Stimulated activated naive CD8-positive, alpha-beta T cell treated with anti-CD3 and anti-CD28 coated beads, Interleukin-15, amount 100 ng/mL, for 72 hours (primary cell): ENCODE measurements at regions not wholly inside any gene's neighbourhood (a gene's known extent, or its start where the extent isn't known, plus 50 kb on each side); places are given as distances from the start of the nearest gene placed in this dataset.
"Not testable (repeated sequence)": the region's sequence is repeated elsewhere in the genome, so short reads cannot be mapped to it uniquely, and the experiment has no call there.

ENCODE experiments used
- ATAC-seq: fragments of 150-1000 bp; cut with Tn5 transposase; 2 replicates; pipeline ENCODE4 v1.10.0; 2021; ENCODE audit warnings: mild to moderate bottlenecking, moderate library complexity
- DNase-seq, 2 donors: peaks; one replicate each; pipeline ENCODE4 v3.0.0; 2021 to 2022
- H3K27ac Mint-ChIP-seq, 2 donors: one replicate each; pipeline ENCODE4 v1.8.0; 2022; ENCODE audit warnings: mild to moderate bottlenecking in 2 of 2, mixed read lengths in 2 of 2, moderate library complexity in 2 of 2
- H3K27me3 Mint-ChIP-seq: one replicate; pipeline ENCODE4 v1.8.0; 2022; ENCODE audit warnings: mixed read lengths
- H3K4me1 Mint-ChIP-seq: one replicate; pipeline ENCODE4 v1.8.0; 2022; ENCODE audit warnings: mild to moderate bottlenecking, mixed read lengths
- H3K4me3 Mint-ChIP-seq, 2 donors: one replicate each; pipeline ENCODE4 v1.8.0; 2022; ENCODE audit warnings: mild to moderate bottlenecking in 2 of 2, mixed read lengths in 2 of 2, moderate library complexity in 1 of 2
- H3K9me3 Mint-ChIP-seq, 2 donors: one replicate each; pipeline ENCODE4 v1.8.0; 2022; ENCODE audit warnings: mixed read lengths in 2 of 2

GRCh38 chr3:109939817-109940216, 602.5 kb upstream of the DPPA4 start:
- H3K4me1 Mint-ChIP-seq = no peaks in the 10 kb centered on the region
- no peak overlapping the region for H3K4me3 Mint-ChIP-seq
- no peaks in the 10 kb centered on the region for H3K27me3 Mint-ChIP-seq
- DNase-seq (no peak), ATAC-seq (no peak)
- H3K9me3 Mint-ChIP-seq = no peaks in the 10 kb centered on the region
- no peak overlapping the region for H3K27ac Mint-ChIP-seq

DNA sequence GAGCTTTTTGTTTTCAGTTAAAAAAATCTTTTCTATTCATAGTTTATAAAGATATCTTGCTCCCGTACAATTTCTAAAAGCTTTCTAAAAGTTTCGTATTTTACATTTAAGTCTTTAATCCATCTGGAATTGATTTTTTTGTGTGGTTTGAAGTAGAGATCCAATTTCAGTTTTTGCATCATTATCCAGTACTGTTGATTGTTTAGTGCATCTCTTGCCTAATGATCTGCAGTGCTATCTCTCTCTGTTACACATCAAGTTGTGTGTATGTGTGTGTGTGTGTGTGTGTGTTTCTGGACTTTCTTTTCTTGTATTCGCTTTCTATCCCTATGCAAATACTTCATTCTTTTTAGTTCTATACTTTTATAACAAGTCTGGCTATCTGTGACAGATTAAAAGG, 605.8 kb upstream of the DPPA4 start:
- H3K27me3 Mint-ChIP-seq = no peaks in the 10 kb centered on the region
- no peaks in the 10 kb centered on the region for H3K4me1 Mint-ChIP-seq
- no peak overlapping the region for H3K27ac Mint-ChIP-seq
- no peaks in the 10 kb centered on the region for H3K9me3 Mint-ChIP-seq
- no peak for ATAC-seq
- DNase-seq = no peak
- H3K4me3 Mint-ChIP-seq = no peak overlapping the region

DNA sequence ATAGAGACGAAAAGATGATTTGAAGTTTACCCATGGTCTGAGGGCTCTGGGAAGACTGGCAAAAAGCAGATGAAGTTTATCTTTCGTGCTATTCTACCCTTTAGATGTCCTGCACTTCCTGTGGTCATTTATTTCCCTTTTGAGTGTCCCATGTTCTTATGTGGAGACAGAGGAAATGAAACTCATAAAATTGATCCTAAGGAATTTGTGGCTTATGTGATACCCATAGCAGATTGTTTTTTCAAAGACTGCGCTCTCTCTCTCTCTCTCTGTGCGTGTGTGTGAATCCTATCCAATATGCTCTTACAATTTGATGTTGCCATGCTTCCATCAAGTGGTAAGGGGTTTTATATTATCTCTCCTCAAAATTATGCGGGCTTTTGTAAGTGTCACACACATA, 607.5 kb upstream of the DPPA4 start:
- ATAC-seq = no peak
- DNase-seq = no peak
- no peaks in the 10 kb centered on the region for H3K4me1 Mint-ChIP-seq
- no peaks in the 10 kb centered on the region for H3K27me3 Mint-ChIP-seq
- no peak overlapping the region for H3K4me3 Mint-ChIP-seq
- no peaks in the 10 kb centered on the region for H3K9me3 Mint-ChIP-seq
- H3K27ac Mint-ChIP-seq = no peak overlapping the region

GRCh38 chr3:109952924-109953323, 615.6 kb upstream of the DPPA4 start:
- Mint-ChIP-seq H3K4me3 (no peak overlapping the region), H3K27ac (no peak overlapping the region), H3K9me3 (no peaks in the 10 kb centered on the region), H3K27me3 (no peaks in the 10 kb centered on the region), H3K4me1 (no peaks in the 10 kb centered on the region)
- DNase-seq (no peak), ATAC-seq (no peak)

GRCh38 chr3:109963831-109964230, 626.5 kb upstream of the DPPA4 start:
- no peak overlapping the region for H3K27ac Mint-ChIP-seq
- no peaks in the 10 kb centered on the region for H3K27me3 Mint-ChIP-seq
- H3K4me1 Mint-ChIP-seq = no peaks in the 10 kb centered on the region
- H3K9me3 Mint-ChIP-seq = no peaks in the 10 kb centered on the region
- ATAC-seq (no peak), DNase-seq (no peak)
- H3K4me3 Mint-ChIP-seq = no peak overlapping the region

DNA sequence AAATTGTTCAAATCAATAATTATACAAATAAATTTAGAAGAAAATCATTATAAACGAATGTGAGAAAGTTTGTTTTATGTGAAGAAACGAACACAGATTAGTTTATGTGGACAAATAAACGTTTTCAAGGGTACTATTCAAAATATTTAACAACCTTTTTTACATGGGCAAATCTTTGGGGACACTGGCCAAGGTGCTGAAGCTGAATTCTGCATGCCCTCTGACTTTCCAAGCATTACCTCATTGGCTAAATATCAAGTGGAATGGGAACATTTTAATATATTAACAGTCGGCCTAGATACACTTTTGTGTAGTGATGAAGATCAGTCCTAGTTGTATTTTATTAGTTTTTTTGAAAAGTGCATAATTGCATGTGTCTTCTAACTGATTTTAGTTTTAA, 636.4 kb upstream of the DPPA4 start:
- ATAC-seq (no peak), DNase-seq (no peak)
- no peaks in the 10 kb centered on the region for H3K4me1 Mint-ChIP-seq
- H3K4me3 Mint-ChIP-seq = no peak overlapping the region
- H3K9me3 Mint-ChIP-seq = peaks cover 0 to 7% of the 10 kb centered on the region in 2 donors
- H3K27ac Mint-ChIP-seq = no peak overlapping the region
- H3K27me3 Mint-ChIP-seq = no peaks in the 10 kb centered on the region

- ATAC-seq (no peak), DNase-seq (no peak)
- H3K9me3 Mint-ChIP-seq = peaks cover 0 to 7% of the 10 kb centered on the region in 2 donors
- H3K27me3 Mint-ChIP-seq = no peaks in the 10 kb centered on the region
- H3K27ac Mint-ChIP-seq = no peak overlapping the region
- no peak overlapping the region for H3K4me3 Mint-ChIP-seq
- no peaks in the 10 kb centered on the region for H3K4me1 Mint-ChIP-seq
Measured at GRCh38 chr3:109977897-109978296, 640.6 kb upstream of the DPPA4 start.

DNA sequence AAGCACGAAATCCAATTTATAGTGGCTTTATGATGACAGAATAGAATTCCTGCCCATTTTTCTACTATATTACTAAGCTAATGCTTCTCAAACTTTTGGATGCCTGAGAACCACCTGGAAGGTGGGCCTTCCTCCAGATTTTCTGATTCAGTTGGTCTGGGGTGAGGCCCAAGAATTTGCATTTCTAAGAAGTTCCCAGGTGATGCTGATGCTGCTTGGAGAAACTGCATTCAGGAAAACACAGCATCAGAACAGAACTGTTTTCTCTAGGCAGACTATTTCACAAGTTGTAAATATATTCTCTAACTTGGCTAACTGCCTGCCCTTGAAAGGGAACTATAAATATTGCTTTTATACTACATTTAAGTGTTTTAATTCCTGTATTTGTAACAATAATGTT, 644.9 kb upstream of the DPPA4 start:
- Mint-ChIP-seq H3K9me3 (no peaks in the 10 kb centered on the region), H3K27ac (no peak overlapping the region), H3K4me3 (no peak overlapping the region), H3K4me1 (no peaks in the 10 kb centered on the region), H3K27me3 (no peaks in the 10 kb centered on the region)
- no peak for DNase-seq
- ATAC-seq = no peak

DNA sequence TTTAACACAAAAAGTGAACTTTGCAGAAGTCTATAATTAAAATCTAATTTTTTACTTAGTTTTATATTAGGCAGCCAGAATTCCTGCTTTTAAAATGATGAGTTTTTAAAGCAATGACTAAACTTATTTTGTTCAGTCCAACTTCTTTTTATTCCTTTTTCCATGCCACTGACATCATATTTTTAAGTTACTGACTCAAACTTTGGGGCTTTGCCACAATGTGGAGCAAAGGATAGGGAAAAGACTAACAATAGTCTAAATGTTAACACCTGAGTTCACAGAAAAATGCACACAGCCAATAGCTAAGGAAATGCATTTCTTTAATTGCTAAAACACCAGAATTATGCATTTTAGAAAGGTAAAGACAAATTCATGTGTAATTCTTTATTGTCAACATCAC, 647.6 kb upstream of the DPPA4 start:
- Mint-ChIP-seq H3K4me3 (no peak overlapping the region), H3K9me3 (no peaks in the 10 kb centered on the region), H3K4me1 (no peaks in the 10 kb centered on the region), H3K27ac (no peak overlapping the region), H3K27me3 (no peaks in the 10 kb centered on the region)
- ATAC-seq = no peak
- no peak for DNase-seq

GRCh38 chr3:109985943-109986555, 648.7 kb upstream of the DPPA4 start:
- Mint-ChIP-seq H3K4me3 (no peak overlapping the region), H3K4me1 (no peaks in the 10 kb centered on the region), H3K27me3 (no peaks in the 10 kb centered on the region), H3K27ac (no peak overlapping the region), H3K9me3 (no peaks in the 10 kb centered on the region)
- no peak for DNase-seq
- peak; percentile 70 for ATAC-seq

DNA sequence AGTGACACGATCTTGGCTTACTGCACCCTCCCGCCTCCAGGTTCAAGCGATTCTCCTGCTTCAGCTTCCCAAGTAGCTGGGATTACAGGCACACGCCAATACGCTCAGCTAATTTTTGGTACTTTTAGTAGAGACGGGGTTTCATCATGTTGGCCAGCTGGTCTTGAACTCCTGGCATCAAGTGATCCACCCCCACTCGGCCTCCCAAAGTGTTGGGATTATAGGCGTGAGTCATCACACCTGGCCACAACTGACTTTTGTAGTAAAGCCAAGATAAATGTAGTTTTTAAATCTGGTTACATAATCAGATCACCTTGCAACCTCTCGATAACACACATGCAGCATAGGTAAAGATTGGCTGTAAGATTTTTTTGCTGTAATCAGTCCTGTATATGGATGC, 657.5 kb upstream of the DPPA4 start:
- no peak overlapping the region for H3K4me3 Mint-ChIP-seq
- H3K27me3 Mint-ChIP-seq = no peaks in the 10 kb centered on the region
- DNase-seq = no peak
- ATAC-seq = no peak
- H3K27ac Mint-ChIP-seq = no peak overlapping the region
- no peaks in the 10 kb centered on the region for H3K4me1 Mint-ChIP-seq
- peaks cover 0 to 17% of the 10 kb centered on the region in 2 donors for H3K9me3 Mint-ChIP-seq

- no peak for ATAC-seq
Measured at GRCh38 chr3:109995377-109995776, 658.0 kb upstream of the DPPA4 start.

DNA sequence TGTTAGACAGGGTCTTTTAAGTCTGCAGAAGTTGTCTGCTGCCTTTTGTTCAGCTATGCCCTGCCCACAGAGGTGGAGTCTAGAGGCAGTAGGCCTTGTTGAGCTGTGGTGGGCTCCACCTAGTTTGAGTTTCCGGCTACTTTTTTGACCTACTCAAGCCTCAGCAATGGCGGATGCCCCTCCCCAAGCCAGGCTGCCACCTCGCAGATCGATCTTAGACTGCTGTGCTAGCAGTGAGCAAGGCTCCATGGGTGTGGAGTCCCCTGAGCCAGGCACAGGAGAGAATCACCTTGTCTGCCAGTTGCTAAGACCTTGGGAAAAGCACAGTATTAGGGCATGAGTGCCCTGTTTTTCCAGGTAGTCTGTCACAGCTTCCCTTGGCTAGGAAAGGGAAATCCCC, 664.6 kb upstream of the DPPA4 start:
- H3K4me1 Mint-ChIP-seq, H3K27ac Mint-ChIP-seq, DNase-seq, H3K27me3 Mint-ChIP-seq, H3K4me3 Mint-ChIP-seq, ATAC-seq: not testable (repeated sequence)
- H3K9me3 Mint-ChIP-seq = peaks cover 0 to 23% of the 10 kb centered on the region in 2 donors

More at GRCh38 chr3:109995377-109995776, 658.0 kb upstream of the DPPA4 start:
- no peak overlapping the region for H3K4me3 Mint-ChIP-seq
- no peaks in the 10 kb centered on the region for H3K27me3 Mint-ChIP-seq
- DNase-seq = no peak
- H3K27ac Mint-ChIP-seq = no peak overlapping the region
- H3K4me1 Mint-ChIP-seq = no peaks in the 10 kb centered on the region
- H3K9me3 Mint-ChIP-seq = peaks cover 0 to 22% of the 10 kb centered on the region in 2 donors

- DNase-seq (no peak), ATAC-seq (no peak)
- Mint-ChIP-seq H3K4me1 (no peaks in the 10 kb centered on the region), H3K27me3 (no peaks in the 10 kb centered on the region), H3K4me3 (no peak overlapping the region), H3K9me3 (peaks cover 0 to 10% of the 10 kb centered on the region in 2 donors), H3K27ac (no peak overlapping the region)
Measured at GRCh38 chr3:110006913-110007312, 669.6 kb upstream of the DPPA4 start.

DNA sequence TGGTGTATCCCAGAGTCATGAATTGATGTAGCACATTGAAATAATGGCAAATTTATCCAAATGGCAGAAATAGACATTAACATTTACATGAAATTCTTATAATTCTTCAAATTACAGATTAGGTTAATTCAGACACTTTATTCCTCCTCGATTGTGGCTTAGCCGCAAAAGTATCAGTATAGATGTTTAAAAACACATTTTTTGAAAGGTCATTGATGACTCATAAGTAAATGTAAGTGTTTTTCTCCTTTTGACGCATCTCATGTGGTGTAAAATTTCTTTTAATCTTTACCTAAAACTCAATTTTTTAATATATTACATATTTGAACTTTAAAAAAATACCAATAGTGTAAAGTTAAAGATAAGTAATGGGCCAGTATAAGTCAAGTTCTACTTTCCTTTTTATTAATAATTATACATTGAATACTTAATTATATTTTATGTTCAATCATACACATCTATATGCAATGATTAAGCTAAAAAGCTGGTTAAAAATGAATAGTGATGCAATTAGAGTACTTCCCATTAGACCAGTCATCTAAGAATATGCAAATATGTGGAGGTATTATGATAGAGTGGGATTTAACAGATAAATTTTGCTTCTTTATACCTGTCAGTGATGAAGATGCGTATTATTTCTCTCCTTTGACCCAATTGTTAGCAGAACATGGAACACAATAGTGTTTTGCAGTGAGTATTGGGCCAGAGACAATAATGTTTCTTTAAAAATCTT, 678.1 kb upstream of the DPPA4 start:
- Mint-ChIP-seq H3K27ac (no peak overlapping the region), H3K4me1 (peaks cover 11% of the 10 kb centered on the region), H3K27me3 (no peaks in the 10 kb centered on the region), H3K4me3 (no peak overlapping the region), H3K9me3 (peaks cover 6 to 10% of the 10 kb centered on the region in 2 donors)
- no peak for DNase-seq
- peak; percentile 58 for ATAC-seq

DNA sequence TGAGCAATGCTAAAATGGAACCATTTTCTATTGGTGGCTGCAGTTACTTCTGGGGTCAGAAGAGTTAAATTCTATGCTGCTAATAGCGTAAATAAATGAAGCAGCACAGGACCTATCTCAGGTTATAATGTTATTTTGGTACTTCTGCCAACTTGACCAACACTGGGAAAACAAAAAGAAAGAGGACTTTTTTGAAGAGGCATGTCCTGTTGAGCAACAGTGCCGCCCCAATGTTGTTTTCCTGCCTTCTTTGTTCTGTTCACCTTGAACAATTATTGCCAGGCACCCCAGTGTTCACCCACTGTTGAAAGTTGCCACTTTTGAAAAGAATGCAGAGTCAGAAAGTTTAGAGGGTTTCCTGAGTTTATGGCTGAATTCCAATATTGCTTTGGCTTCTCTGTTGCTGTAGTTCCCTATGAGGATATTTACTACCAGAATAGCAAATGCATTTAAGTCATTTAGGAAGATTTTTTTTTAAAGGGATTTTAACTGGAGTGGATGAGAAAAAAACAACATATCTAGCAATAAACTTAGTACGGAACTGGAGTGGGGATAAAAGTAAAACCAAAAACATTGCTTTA, 679.0 kb upstream of the DPPA4 start:
- ATAC-seq = no peak
- Mint-ChIP-seq H3K27ac (peak overlapping the region in 1 of 2 donors; percentile 78), H3K9me3 (peaks cover 0 to 10% of the 10 kb centered on the region in 2 donors), H3K4me1 (peaks cover 13% of the 10 kb centered on the region), H3K4me3 (no peak overlapping the region), H3K27me3 (no peaks in the 10 kb centered on the region)
- DNase-seq = no peak
